ENCODE measurements at regions not wholly inside any gene's neighbourhood (a gene's known extent, or its start where the extent isn't known, plus 50 kb on each side); places are given as distances from the start of the nearest gene placed in this dataset.

DNA sequence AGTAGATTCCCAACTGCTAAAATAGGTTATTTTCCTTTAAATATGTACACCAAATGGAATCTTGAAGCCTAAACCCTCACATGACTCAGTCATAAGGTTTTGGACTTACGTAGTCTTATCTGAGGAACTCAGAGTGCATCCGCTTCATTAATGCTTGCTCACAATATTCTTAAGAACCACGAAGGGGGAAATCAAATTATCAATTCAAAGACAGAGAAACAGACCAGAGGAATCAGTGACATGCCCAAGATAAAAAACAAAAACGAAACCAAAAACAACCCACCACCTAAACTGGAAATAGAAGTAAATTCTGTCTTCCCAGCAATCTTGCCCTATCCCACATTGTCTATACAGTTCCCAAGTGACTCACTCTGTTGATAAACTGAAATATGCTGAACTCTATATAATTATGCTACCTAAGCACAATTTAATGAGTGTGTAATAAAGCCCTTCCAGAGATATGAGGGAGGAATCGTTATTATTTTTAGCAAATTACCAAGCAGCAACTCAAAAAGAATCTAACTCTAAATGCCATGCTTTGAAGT lies 135.4 kb upstream of the CBLB start:
- no peak for DNase-seq (ENCODE audit: low read depth)
- no peak overlapping the region for H3K4me3 ChIP-seq (ENCODE audit: low read depth, low read length)

DNA sequence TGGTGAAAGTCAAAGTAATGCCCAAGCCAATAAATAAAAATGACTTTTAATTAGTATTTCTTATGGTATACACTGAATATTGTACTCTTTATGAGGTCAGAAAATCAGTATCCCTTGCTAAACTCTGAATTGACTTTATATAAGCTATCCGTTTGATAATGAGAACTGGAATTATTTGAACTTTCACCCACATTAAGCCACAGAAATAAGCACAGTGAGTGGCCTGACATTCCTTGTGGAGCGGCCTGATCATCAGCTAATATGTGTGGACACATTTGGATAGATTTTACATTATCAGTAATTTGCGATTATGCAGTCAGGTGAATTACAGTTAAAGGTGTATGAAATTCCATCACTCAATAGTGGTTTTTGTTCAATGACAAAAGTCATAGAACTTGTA lies 136.0 kb upstream of the CBLB start:
- TF ChIP-seq, protein P1, sequence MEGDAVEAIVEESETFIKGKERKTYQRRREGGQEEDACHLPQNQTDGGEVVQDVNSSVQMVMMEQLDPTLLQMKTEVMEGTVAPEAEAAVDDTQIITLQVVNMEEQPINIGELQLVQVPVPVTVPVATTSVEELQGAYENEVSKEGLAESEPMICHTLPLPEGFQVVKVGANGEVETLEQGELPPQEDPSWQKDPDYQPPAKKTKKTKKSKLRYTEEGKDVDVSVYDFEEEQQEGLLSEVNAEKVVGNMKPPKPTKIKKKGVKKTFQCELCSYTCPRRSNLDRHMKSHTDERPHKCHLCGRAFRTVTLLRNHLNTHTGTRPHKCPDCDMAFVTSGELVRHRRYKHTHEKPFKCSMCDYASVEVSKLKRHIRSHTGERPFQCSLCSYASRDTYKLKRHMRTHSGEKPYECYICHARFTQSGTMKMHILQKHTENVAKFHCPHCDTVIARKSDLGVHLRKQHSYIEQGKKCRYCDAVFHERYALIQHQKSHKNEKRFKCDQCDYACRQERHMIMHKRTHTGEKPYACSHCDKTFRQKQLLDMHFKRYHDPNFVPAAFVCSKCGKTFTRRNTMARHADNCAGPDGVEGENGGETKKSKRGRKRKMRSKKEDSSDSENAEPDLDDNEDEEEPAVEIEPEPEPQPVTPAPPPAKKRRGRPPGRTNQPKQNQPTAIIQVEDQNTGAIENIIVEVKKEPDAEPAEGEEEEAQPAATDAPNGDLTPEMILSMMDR (IDR thresholded peaks at IDR 0.05; ENCODE audit: control insufficient read depth, extremely low read depth, insufficient read depth): no peak
- H3K4me3 ChIP-seq (ENCODE audit: low read depth, low read length): no peak overlapping the region
- no peak for DNase-seq (ENCODE audit: low read depth)

More for the DNA sequence above, 135.4 kb upstream of the CBLB start:
- TF ChIP-seq, protein P1 (IDR thresholded peaks at IDR 0.05; ENCODE audit: control insufficient read depth, extremely low read depth, insufficient read depth): no peak

DNA sequence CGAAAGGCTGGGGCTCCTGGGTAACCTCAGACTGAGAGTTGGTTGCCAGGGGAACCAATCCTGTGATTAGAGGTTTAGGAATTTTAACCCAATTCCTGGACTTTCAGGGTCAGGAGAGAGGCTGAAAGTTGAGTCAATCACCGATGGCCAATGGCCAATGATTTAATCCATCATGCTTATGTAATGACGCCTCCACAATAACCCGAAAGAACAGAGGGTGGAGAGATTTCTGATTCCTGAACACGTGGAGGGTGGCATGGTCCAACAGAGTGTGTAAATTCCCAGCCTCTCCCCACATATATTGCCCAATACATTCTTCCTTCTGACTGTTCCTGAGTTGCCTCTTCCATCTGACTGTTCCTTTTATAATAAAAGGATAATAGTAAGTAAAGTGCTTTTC lies 137.2 kb upstream of the CBLB start:
- no peak overlapping the region for H3K4me3 ChIP-seq (ENCODE audit: low read depth, low read length)
- TF ChIP-seq, protein P1 (IDR thresholded peaks at IDR 0.05; ENCODE audit: control insufficient read depth, extremely low read depth, insufficient read depth): no peak
- DNase-seq (ENCODE audit: low read depth): no peak

DNA sequence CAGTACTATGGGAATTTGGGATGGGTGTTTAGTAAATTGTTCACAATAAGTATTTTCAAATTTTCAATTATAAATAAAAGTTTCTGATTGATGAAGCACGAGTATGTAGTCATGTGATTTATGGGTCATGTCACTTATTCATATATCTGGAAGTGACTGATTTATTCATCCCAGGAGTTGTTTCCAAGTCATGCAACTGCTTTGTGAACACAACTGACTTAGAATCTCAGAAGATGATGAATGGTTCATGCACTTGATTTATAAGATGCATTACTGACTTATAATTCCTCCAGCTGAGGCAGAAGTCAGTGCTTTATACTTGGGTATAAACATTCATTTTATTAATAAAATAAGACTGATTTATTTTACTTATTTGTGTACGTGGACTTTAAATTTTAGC lies 137.8 kb upstream of the CBLB start:
- H3K4me3 ChIP-seq (ENCODE audit: low read depth, low read length): no peak overlapping the region
- no peak for DNase-seq (ENCODE audit: low read depth)
- TF ChIP-seq, protein P1 (IDR thresholded peaks at IDR 0.05; ENCODE audit: control insufficient read depth, extremely low read depth, insufficient read depth): no peak

DNA sequence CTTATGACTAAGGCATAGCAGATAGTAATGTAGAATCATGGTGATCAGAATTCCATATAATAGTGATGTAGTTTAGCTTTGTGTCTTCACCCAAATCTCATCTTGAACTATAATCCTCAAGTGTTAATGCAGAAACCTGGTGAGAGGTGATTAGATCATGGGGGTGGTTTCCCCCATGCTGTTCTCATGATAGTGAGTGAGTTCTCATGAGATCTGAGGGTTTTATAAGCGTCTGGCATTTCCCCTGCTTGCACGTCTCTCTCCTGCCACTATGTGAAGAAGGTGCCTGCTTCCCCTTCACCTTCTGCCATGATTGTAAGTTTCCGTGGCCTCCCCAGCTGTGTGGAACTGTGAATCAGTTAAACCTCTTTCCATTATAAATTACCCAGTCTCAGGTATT lies 138.7 kb upstream of the CBLB start:
- H3K4me3 ChIP-seq (ENCODE audit: low read depth, low read length): no peak overlapping the region
- TF ChIP-seq, protein P1 (IDR thresholded peaks at IDR 0.05; ENCODE audit: control insufficient read depth, extremely low read depth, insufficient read depth): no peak
- no peak for DNase-seq (ENCODE audit: low read depth)

DNA sequence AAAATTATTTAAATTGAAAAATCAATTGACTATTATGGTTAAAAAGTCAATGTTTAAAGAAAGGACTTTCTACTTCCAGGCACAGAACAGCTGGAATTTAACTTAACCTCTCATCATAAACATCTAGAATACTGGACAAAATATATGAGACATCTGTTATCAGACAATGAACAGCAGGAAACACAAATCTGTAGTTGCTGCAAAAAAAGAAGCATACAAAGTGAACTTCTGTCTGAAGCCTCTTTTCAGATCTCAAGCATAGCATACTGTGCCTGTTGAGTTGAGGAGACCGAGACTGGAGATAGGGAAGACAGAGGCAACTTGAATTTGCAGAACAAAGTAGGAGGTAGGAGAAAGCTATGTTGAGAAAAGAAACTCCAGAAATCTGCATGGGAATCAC lies 140.0 kb upstream of the CBLB start:
- no peak for DNase-seq (ENCODE audit: low read depth)
- no peak overlapping the region for H3K4me3 ChIP-seq (ENCODE audit: low read depth, low read length)
- TF ChIP-seq, protein P1 (IDR thresholded peaks at IDR 0.05; ENCODE audit: control insufficient read depth, extremely low read depth, insufficient read depth): no peak

DNA sequence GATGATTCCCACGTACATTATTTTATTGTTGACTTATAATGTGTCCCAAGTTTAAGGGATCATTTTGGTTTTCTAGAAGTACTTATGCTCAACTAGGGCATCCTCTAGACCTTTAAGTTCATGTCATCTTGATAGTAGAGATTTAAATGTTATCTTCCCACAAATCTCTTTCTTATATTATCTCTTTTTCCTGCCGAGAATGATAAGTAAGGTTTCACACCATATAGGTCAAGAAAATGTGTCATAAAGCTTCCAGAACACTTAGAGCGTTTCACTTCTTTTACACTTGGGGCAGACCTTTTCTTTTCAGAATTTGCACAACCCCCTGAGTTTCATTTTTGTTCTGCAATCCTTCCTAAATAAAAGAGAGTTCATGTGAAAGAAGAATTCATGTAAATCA lies 142.0 kb upstream of the CBLB start:
- TF ChIP-seq, protein P1 (IDR thresholded peaks at IDR 0.05; ENCODE audit: control insufficient read depth, extremely low read depth, insufficient read depth): no peak
- no peak for DNase-seq (ENCODE audit: low read depth)
- no peak overlapping the region for H3K4me3 ChIP-seq (ENCODE audit: low read depth, low read length)

All from LNCaP clone FGC (cell line).